Activated naive CD4-positive, alpha-beta T cell treated with anti-CD3 and anti-CD28 coated beads, Interleukin-2, amount 50 U/mL, for 72 hours (primary cell): ENCODE measurements at regions not wholly inside any gene's neighbourhood (a gene's known extent, or its start where the extent isn't known, plus 50 kb on each side); places are given as distances from the start of the nearest gene placed in this dataset.
"Not testable (repeated sequence)": the region's sequence is repeated elsewhere in the genome, so short reads cannot be mapped to it uniquely, and the experiment has no call there.

Source experiments
- ATAC-seq, 2 donors: fragments of 150-1000 bp; cut with Tn5 transposase; 2 replicates each; pipeline ENCODE4 v1.10.0; 2021; ENCODE audit warnings: mild to moderate bottlenecking in 2 of 2, moderate library complexity in 2 of 2
- DNase-seq, 2 donors: peaks; one replicate each; pipeline ENCODE4 v3.0.0; 2021 to 2022; ENCODE audit warnings: low spot score in 2 of 2
- H3K27ac Mint-ChIP-seq, 2 donors: one replicate each; pipeline ENCODE4 v1.8.0; 2022; ENCODE audit warnings: mild to moderate bottlenecking in 2 of 2, mixed read lengths in 2 of 2
- H3K36me3 Mint-ChIP-seq, 2 donors: one replicate each; pipeline ENCODE4 v1.8.0; 2022; ENCODE audit warnings: mixed read lengths in 2 of 2
- H3K9me3 Mint-ChIP-seq, 2 donors: one replicate each; pipeline ENCODE4 v1.8.0; 2022; ENCODE audit warnings: mixed read lengths in 2 of 2

- no peak overlapping the region for H3K27ac Mint-ChIP-seq
Measured at GRCh38 chr20:57826666-57827287, 117.0 kb upstream of the PMEPA1 start.

GRCh38 chr20:57824909-57825308 is 115.1 kb upstream of the PMEPA1 start:
- H3K36me3 Mint-ChIP-seq: no peaks in the 10 kb centered on the region
- no peaks in the 10 kb centered on the region for H3K9me3 Mint-ChIP-seq
- no peak overlapping the region for H3K27ac Mint-ChIP-seq
- DNase-seq (no peak), ATAC-seq (no peak)

More at GRCh38 chr20:57826666-57827287, 117.0 kb upstream of the PMEPA1 start:
- DNase-seq (no peak), ATAC-seq (no peak)
- Mint-ChIP-seq H3K36me3 (no peaks in the 10 kb centered on the region), H3K9me3 (no peaks in the 10 kb centered on the region)

GRCh38 chr20:57821935-57822334 is 112.1 kb upstream of the PMEPA1 start:
- Mint-ChIP-seq H3K9me3 (no peaks in the 10 kb centered on the region), H3K36me3 (no peaks in the 10 kb centered on the region), H3K27ac (no peak overlapping the region)
- DNase-seq: no peak
- ATAC-seq: no peak

GRCh38 chr20:57819691-57820380 is 110.0 kb upstream of the PMEPA1 start:
- no peaks in the 10 kb centered on the region for H3K36me3 Mint-ChIP-seq
- no peak overlapping the region for H3K27ac Mint-ChIP-seq

GRCh38 chr20:57819291-57819690 is 109.5 kb upstream of the PMEPA1 start:
- no peak for ATAC-seq
- DNase-seq: no peak
- no peak overlapping the region for H3K27ac Mint-ChIP-seq
- no peaks in the 10 kb centered on the region for H3K9me3 Mint-ChIP-seq
- no peaks in the 10 kb centered on the region for H3K36me3 Mint-ChIP-seq

More at GRCh38 chr20:57819691-57820380, 110.0 kb upstream of the PMEPA1 start:
- ATAC-seq (no peak), DNase-seq (no peak)
- no peaks in the 10 kb centered on the region for H3K9me3 Mint-ChIP-seq

GRCh38 chr20:57818418-57819181 is 108.8 kb upstream of the PMEPA1 start:
- no peak for DNase-seq
- no peak overlapping the region for H3K27ac Mint-ChIP-seq
- no peaks in the 10 kb centered on the region for H3K9me3 Mint-ChIP-seq
- H3K36me3 Mint-ChIP-seq: no peaks in the 10 kb centered on the region
- no peak for ATAC-seq

GRCh38 chr20:57815405-57815804 is 105.6 kb upstream of the PMEPA1 start:
- no peaks in the 10 kb centered on the region for H3K36me3 Mint-ChIP-seq
- no peak for ATAC-seq
- H3K9me3 Mint-ChIP-seq: no peaks in the 10 kb centered on the region
- no peak overlapping the region for H3K27ac Mint-ChIP-seq
- DNase-seq: no peak

- H3K9me3 Mint-ChIP-seq: no peaks in the 10 kb centered on the region
- ATAC-seq (no peak), DNase-seq (no peak)
- no peak overlapping the region for H3K27ac Mint-ChIP-seq
- H3K36me3 Mint-ChIP-seq: no peaks in the 10 kb centered on the region
Measured at GRCh38 chr20:57814529-57814928, 104.7 kb upstream of the PMEPA1 start.

GRCh38 chr20:57813509-57814269 is 103.9 kb upstream of the PMEPA1 start:
- Mint-ChIP-seq H3K9me3 (no peaks in the 10 kb centered on the region), H3K36me3 (no peaks in the 10 kb centered on the region), H3K27ac (no peak overlapping the region)
- DNase-seq (no peak), ATAC-seq (no peak)

GRCh38 chr20:57812632-57813031 is 102.8 kb upstream of the PMEPA1 start:
- not testable (repeated sequence) for H3K9me3 Mint-ChIP-seq, H3K36me3 Mint-ChIP-seq, ATAC-seq, DNase-seq, H3K27ac Mint-ChIP-seq

- Mint-ChIP-seq H3K27ac (no peak overlapping the region), H3K9me3 (no peaks in the 10 kb centered on the region), H3K36me3 (no peaks in the 10 kb centered on the region)
- ATAC-seq (no peak), DNase-seq (no peak)
Measured at GRCh38 chr20:57811374-57812020, 101.7 kb upstream of the PMEPA1 start.

GRCh38 chr20:57810511-57811373 is 100.9 kb upstream of the PMEPA1 start:
- no peak for ATAC-seq
- no peaks in the 10 kb centered on the region for H3K36me3 Mint-ChIP-seq
- H3K9me3 Mint-ChIP-seq: no peaks in the 10 kb centered on the region

GRCh38 chr20:57809661-57810172 is 99.9 kb upstream of the PMEPA1 start:
- no peak for DNase-seq
- Mint-ChIP-seq H3K9me3 (no peaks in the 10 kb centered on the region), H3K27ac (no peak overlapping the region), H3K36me3 (no peaks in the 10 kb centered on the region)
- no peak for ATAC-seq

More at GRCh38 chr20:57810511-57811373, 100.9 kb upstream of the PMEPA1 start:
- no peak for DNase-seq
- no peak overlapping the region for H3K27ac Mint-ChIP-seq

- Mint-ChIP-seq H3K9me3 (no peaks in the 10 kb centered on the region), H3K36me3 (no peaks in the 10 kb centered on the region), H3K27ac (no peak overlapping the region)
- no peak for DNase-seq
- ATAC-seq: no peak
Measured at GRCh38 chr20:57809149-57809548, 99.3 kb upstream of the PMEPA1 start.

GRCh38 chr20:57808264-57809070 is 98.7 kb upstream of the PMEPA1 start:
- Mint-ChIP-seq H3K27ac (no peak overlapping the region), H3K36me3 (no peaks in the 10 kb centered on the region), H3K9me3 (no peaks in the 10 kb centered on the region)

More at GRCh38 chr20:57808264-57809070, 98.7 kb upstream of the PMEPA1 start:
- ATAC-seq: no peak
- no peak for DNase-seq
